Right renal cortex interstitium (tissue), 3 donors: ENCODE measurements at regions not wholly inside any gene's neighbourhood (a gene's known extent, or its start where the extent isn't known, plus 50 kb on each side); places are given as distances from the start of the nearest gene placed in this dataset.
"Not testable (repeated sequence)": the region's sequence is repeated elsewhere in the genome, so short reads cannot be mapped to it uniquely, and the experiment has no call there.

Source experiments
- DNase-seq, 3 donors: peaks; one replicate each; pipeline ENCODE4 v3.0.0-alpha.2; 2013; ENCODE audit warnings: low read depth in 3 of 3, low spot score in 2 of 3

- DNase-seq = not testable (repeated sequence)
These were observed 120.1 kb upstream of the OSTN start for GRCh38 chr3:191078913-191079312.

GRCh38 chr3:191076903-191077552 lies 122.0 kb upstream of the OSTN start:
- DNase-seq = no peak

GRCh38 chr3:191074511-191074910 lies 124.5 kb upstream of the OSTN start:
- no peak for DNase-seq

GRCh38 chr3:191070762-191071403 lies 128.2 kb upstream of the OSTN start:
- DNase-seq = no peak

- DNase-seq = no peak
These were observed 128.8 kb upstream of the OSTN start for GRCh38 chr3:191070201-191070600.

- DNase-seq = no peak
These were observed 129.9 kb upstream of the OSTN start for GRCh38 chr3:191068946-191069813.

- DNase-seq = no peak
These were observed 132.4 kb upstream of the OSTN start for GRCh38 chr3:191066669-191067068.

GRCh38 chr3:191065181-191065805 lies 133.7 kb upstream of the OSTN start:
- DNase-seq = no peak

GRCh38 chr3:191051037-191051436 lies 148.0 kb upstream of the OSTN start:
- peak; percentile 13 to 15 (median 14) for DNase-seq

GRCh38 chr3:191047930-191048329 lies 151.1 kb upstream of the OSTN start:
- no peak for DNase-seq

- no peak for DNase-seq
These were observed 168.1 kb upstream of the OSTN start for GRCh38 chr3:191030929-191031328.

GRCh38 chr3:191030491-191030890 lies 168.0 kb upstream of the GMNC start:
- DNase-seq = no peak

GRCh38 chr3:191026746-191027145 lies 164.3 kb upstream of the GMNC start:
- no peak for DNase-seq

- no peak for DNase-seq
These were observed 158.4 kb upstream of the GMNC start for GRCh38 chr3:191020730-191021396.

- no peak for DNase-seq
These were observed 157.4 kb upstream of the GMNC start for GRCh38 chr3:191019855-191020254.

GRCh38 chr3:191015960-191016359 lies 153.5 kb upstream of the GMNC start:
- DNase-seq = not testable (repeated sequence)

- DNase-seq = no peak
These were observed 145.6 kb upstream of the GMNC start for GRCh38 chr3:191008074-191008473.

- no peak for DNase-seq
These were observed 143.3 kb upstream of the GMNC start for GRCh38 chr3:191005790-191006189.

- DNase-seq = no peak
These were observed 141.2 kb upstream of the GMNC start for GRCh38 chr3:191003742-191004141.

GRCh38 chr3:190996181-190996775 lies 133.8 kb upstream of the GMNC start:
- DNase-seq = no peak
